Omental fat pad (tissue), 3 donors: ENCODE measurements at regions not wholly inside any gene's neighbourhood (a gene's known extent, or its start where the extent isn't known, plus 50 kb on each side); places are given as distances from the start of the nearest gene placed in this dataset.
A peak's percentile ranks its signal among the peaks of the same experiment; 100 is the strongest.

Experiments
- ATAC-seq: fragments of 150-250 bp; one replicate; pipeline ENCODE4 v1.9.1; 2016; ENCODE audit warnings: mild to moderate bottlenecking, moderate library complexity; ENCODE audit not compliant: low FRiP score
- DNase-seq: peaks from one replicate; pipeline ENCODE4 v3.0.0-alpha.2; 2019; ENCODE audit warnings: low spot score
- CTCF ChIP-seq, 3 donors: fragments of 450-650 bp; IDR thresholded peaks; one replicate each; pipeline ENCODE4 v1.5.1; 2016 to 2017; ENCODE audit warnings: antibody characterized with exemption in 3 of 3, mild to moderate bottlenecking in 3 of 3, moderate library complexity in 2 of 3

- no peak for TF ChIP-seq CTCF (IDR thresholded peaks at IDR 0.05)
- ATAC-seq (no peak), DNase-seq (no peak)
Measured at GRCh38 chr20:22466447-22467171, 117.8 kb downstream of the FOXA2 start.

GRCh38 chr20:22465622-22466446 lies 118.5 kb downstream of the FOXA2 start:
- ATAC-seq: no peak
- DNase-seq: no peak

GRCh38 chr20:22464312-22465003 lies 119.9 kb downstream of the FOXA2 start:
- TF ChIP-seq CTCF (IDR thresholded peaks at IDR 0.05): no peak
- no peak for ATAC-seq

More at GRCh38 chr20:22465622-22466446, 118.5 kb downstream of the FOXA2 start:
- no peak for TF ChIP-seq CTCF (IDR thresholded peaks at IDR 0.05)

GRCh38 chr20:22462975-22463914 lies 121.1 kb downstream of the FOXA2 start:
- no peak for TF ChIP-seq CTCF (IDR thresholded peaks at IDR 0.05)
- ATAC-seq (peak; percentile 88), DNase-seq (no peak)

More at GRCh38 chr20:22464312-22465003, 119.9 kb downstream of the FOXA2 start:
- DNase-seq: no peak

GRCh38 chr20:22460803-22461202 lies 123.6 kb downstream of the FOXA2 start:
- DNase-seq (no peak), ATAC-seq (no peak)
- no peak for TF ChIP-seq CTCF (IDR thresholded peaks at IDR 0.05)

- DNase-seq (no peak), ATAC-seq (no peak)
- no peak for TF ChIP-seq CTCF (IDR thresholded peaks at IDR 0.05)
Measured at GRCh38 chr20:22460231-22460630, 124.1 kb downstream of the FOXA2 start.
